Sigmoid colon (tissue), 4 donors: ENCODE measurements at regions not wholly inside any gene's neighbourhood (a gene's known extent, or its start where the extent isn't known, plus 50 kb on each side); places are given as distances from the start of the nearest gene placed in this dataset.

ENCODE experiments used
- EP300 ChIP-seq, 4 donors: sonication (generic); formaldehyde crosslinking; IDR thresholded peaks; one replicate each; pipeline ENCODE4 v1.6.1; 2017; ENCODE audit warnings: antibody characterized with exemption in 4 of 4
- POLR2A ChIP-seq, 2 donors: fragments of 450-650 bp; IDR thresholded peaks; one replicate each; pipeline ENCODE4 v1.6.1; 2016; ENCODE audit warnings: antibody characterized with exemption in 2 of 2, mild to moderate bottlenecking in 2 of 2, moderate library complexity in 2 of 2
- POLR2AphosphoS5 ChIP-seq, 4 donors: sonication (generic); formaldehyde crosslinking; IDR thresholded peaks; one replicate each; pipeline ENCODE4 v1.6.1; 2017; ENCODE audit warnings: antibody characterized with exemption in 4 of 4
- TF ChIP-seq, protein P1 (sequence below), 4 experiments: fragments of 450-650 bp in 3 of 4; fragments of 200-600 bp in 1 of 4; IDR thresholded peaks; one replicate each; pipeline ENCODE4 v1.5.1; 2016 to 2019; ENCODE audit warnings: antibody characterized with exemption in 4 of 4, mild to moderate bottlenecking in 3 of 4, moderate library complexity in 2 of 4

DNA sequence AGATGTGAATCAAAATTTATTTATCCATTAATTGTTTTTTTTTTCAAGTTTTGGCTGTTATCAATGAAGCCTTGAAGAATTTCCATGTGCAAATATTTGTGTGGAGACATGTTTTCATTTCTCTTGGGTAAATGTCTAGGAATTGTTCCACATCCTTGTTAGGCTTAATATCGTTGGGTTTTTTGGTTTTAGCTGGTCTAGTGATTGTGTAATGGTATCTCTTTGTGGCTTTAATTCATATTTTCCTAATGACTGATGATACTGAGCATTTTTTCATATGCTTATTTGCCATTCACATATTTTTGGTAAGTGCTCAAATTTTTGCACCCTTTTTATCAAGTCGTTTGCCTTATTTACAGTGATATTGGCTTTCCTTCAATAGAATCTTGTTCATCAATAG is 250.3 kb upstream of the EPHA4 start:
- TF ChIP-seq, protein P1, sequence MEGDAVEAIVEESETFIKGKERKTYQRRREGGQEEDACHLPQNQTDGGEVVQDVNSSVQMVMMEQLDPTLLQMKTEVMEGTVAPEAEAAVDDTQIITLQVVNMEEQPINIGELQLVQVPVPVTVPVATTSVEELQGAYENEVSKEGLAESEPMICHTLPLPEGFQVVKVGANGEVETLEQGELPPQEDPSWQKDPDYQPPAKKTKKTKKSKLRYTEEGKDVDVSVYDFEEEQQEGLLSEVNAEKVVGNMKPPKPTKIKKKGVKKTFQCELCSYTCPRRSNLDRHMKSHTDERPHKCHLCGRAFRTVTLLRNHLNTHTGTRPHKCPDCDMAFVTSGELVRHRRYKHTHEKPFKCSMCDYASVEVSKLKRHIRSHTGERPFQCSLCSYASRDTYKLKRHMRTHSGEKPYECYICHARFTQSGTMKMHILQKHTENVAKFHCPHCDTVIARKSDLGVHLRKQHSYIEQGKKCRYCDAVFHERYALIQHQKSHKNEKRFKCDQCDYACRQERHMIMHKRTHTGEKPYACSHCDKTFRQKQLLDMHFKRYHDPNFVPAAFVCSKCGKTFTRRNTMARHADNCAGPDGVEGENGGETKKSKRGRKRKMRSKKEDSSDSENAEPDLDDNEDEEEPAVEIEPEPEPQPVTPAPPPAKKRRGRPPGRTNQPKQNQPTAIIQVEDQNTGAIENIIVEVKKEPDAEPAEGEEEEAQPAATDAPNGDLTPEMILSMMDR (IDR thresholded peaks at IDR 0.05): no peak
- TF ChIP-seq EP300 (IDR thresholded peaks at IDR 0.05) (no peak), POLR2AphosphoS5 (IDR thresholded peaks at IDR 0.05) (no peak), POLR2A (IDR thresholded peaks at IDR 0.05) (no peak)
